ENCODE measurements at regions not wholly inside any gene's neighbourhood (a gene's known extent, or its start where the extent isn't known, plus 50 kb on each side); places are given as distances from the start of the nearest gene placed in this dataset.
"Not testable (repeated sequence)": the region's sequence is repeated elsewhere in the genome, so short reads cannot be mapped to it uniquely, and the experiment has no call there.

GRCh38 chr2:87280596-87281355 lies 259.1 kb upstream of the PLGLB1 start:
- not testable (repeated sequence) for TF ChIP-seq EZH2 (IDR thresholded peaks at IDR 0.05; ENCODE audit: insufficient read depth, poor library complexity, severe bottlenecking); EZH2phosphoT487 (IDR thresholded peaks at IDR 0.05; ENCODE audit: insufficient read depth, low read depth)
